Loucy (cell line): ENCODE measurements at regions not wholly inside any gene's neighbourhood (a gene's known extent, or its start where the extent isn't known, plus 50 kb on each side); places are given as distances from the start of the nearest gene placed in this dataset.

Source experiments
- H2AFZ ChIP-seq: fragments of 200-600 bp; sonication (generic); 2 replicates; pipeline ENCODE4 v1.6.0; 2016; ENCODE audit warnings: antibody characterized with exemption, mild to moderate bottlenecking, low read length, moderate library complexity
- H3F3A ChIP-seq: fragments of 200-600 bp; 2 replicates; pipeline ENCODE4 v1.6.0; 2016; ENCODE audit warnings: antibody characterized with exemption, low read depth, mild to moderate bottlenecking
- H3K27me3 ChIP-seq: fragments of 200-600 bp; sonication (generic); 2 replicates; pipeline ENCODE4 v1.6.1; 2014; ENCODE audit warnings: low read length, mild to moderate bottlenecking; ENCODE audit not compliant: insufficient read depth, poor library complexity, severe bottlenecking
- H3K36me3 ChIP-seq: fragments of 200-600 bp; sonication (generic); 2 replicates; pipeline ENCODE4 v1.6.1; 2016; ENCODE audit warnings: low read length; ENCODE audit not compliant: insufficient read depth
- H3K4me1 ChIP-seq: fragments of 200-600 bp; sonication (generic); 2 replicates; pipeline ENCODE4 v1.5.1; 2014; ENCODE audit warnings: low read length, mild to moderate bottlenecking; ENCODE audit not compliant: insufficient read depth, poor library complexity, severe bottlenecking
- H3K4me2 ChIP-seq: fragments of 200-600 bp; sonication (generic); 2 replicates; pipeline ENCODE4 v1.6.0; 2014; ENCODE audit warnings: antibody characterized with exemption, low read length, low read depth, mild to moderate bottlenecking; ENCODE audit not compliant: poor library complexity, severe bottlenecking
- H3K4me3 ChIP-seq: fragments of 200-600 bp; sonication (generic); 2 replicates; pipeline ENCODE4 v1.5.1; 2014; ENCODE audit warnings: low read length, mild to moderate bottlenecking, mixed read lengths; ENCODE audit not compliant: poor library complexity, severe bottlenecking
- H3K79me2 ChIP-seq: fragments of 200-600 bp; sonication (generic); 2 replicates; pipeline ENCODE4 v1.6.1; 2014; ENCODE audit warnings: low read length; ENCODE audit not compliant: insufficient read depth
- H3K9ac ChIP-seq: fragments of 200-600 bp; sonication (generic); 2 replicates; pipeline ENCODE4 v1.6.0; 2014; ENCODE audit warnings: mild to moderate bottlenecking, low read depth, low read length, moderate library complexity; ENCODE audit not compliant: poor library complexity, severe bottlenecking
- H3K9me2 ChIP-seq: fragments of 200-600 bp; sonication (generic); replicated peaks from 2 replicates; pipeline ENCODE4 v1.6.1; 2016; ENCODE audit warnings: low read depth, low read length, mixed read lengths
- H3K9me3 ChIP-seq: fragments of 200-600 bp; sonication (generic); 2 replicates; pipeline ENCODE4 v1.6.1; 2014; ENCODE audit warnings: mild to moderate bottlenecking, antibody characterized with exemption, low read length, low read depth; ENCODE audit not compliant: insufficient read depth
- H4K20me1 ChIP-seq: fragments of 200-600 bp; sonication (generic); 2 replicates; pipeline ENCODE4 v1.6.0; 2014; ENCODE audit warnings: antibody characterized with exemption, low read length, mild to moderate bottlenecking; ENCODE audit not compliant: insufficient read depth, poor library complexity, severe bottlenecking
- EZH2phosphoT487 ChIP-seq: fragments of 200-600 bp; IDR thresholded peaks from 2 replicates; pipeline ENCODE4 v1.6.1; 2018; ENCODE audit warnings: antibody characterized with exemption, mild to moderate bottlenecking, moderate library complexity, borderline replicate concordance
- TF ChIP-seq, protein P1 (sequence below): fragments of 200-600 bp; sonication (generic); conservative IDR thresholded peaks from 2 replicates; pipeline ENCODE4 v1.5.1; 2014; ENCODE audit warnings: mild to moderate bottlenecking, antibody characterized with exemption, low read length

DNA sequence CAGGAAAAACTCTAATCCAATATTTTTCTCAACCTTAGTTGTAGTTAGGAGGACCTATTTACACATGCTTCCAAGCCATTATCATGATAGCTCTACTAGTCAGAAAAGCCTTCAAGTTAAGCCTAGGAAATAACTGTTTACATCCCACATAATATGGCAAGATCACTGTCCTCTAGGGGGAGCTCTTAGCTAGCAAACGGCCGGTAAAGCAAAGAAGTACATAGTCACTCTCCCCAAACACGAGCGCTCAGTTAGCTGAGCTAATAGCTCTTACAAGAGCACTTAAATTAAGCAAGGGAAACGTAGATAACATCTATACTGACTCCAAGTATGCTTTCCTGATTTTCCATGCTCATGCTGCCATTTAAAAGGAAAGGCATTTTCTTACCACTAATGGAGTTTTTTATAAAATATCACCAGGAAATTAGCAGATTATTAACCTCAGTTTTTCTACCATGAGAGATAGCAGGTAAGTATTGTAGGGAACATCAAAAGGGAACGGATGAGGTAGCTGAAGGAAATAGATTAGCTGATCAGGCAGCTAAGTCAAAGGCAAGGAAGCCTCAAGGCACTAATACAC lies 100.6 kb upstream of the PABPC3 start:
- Histone ChIP-seq H3K4me3 (no peak overlapping the region), H3K9me2 (no peaks in the 10 kb centered on the region), H2AFZ (peak overlapping the region; percentile 76), H3K79me2 (no peaks in the 10 kb centered on the region), H4K20me1 (no peaks in the 10 kb centered on the region), H3K9ac (no peak overlapping the region), H3K9me3 (no peaks in the 10 kb centered on the region), H3K36me3 (no peaks in the 10 kb centered on the region), H3K27me3 (no peaks in the 10 kb centered on the region), H3F3A (no peaks in the 10 kb centered on the region), H3K4me1 (peaks cover 5% of the 10 kb centered on the region), H3K4me2 (peak overlapping the region; percentile 62)
- TF ChIP-seq, protein P1, sequence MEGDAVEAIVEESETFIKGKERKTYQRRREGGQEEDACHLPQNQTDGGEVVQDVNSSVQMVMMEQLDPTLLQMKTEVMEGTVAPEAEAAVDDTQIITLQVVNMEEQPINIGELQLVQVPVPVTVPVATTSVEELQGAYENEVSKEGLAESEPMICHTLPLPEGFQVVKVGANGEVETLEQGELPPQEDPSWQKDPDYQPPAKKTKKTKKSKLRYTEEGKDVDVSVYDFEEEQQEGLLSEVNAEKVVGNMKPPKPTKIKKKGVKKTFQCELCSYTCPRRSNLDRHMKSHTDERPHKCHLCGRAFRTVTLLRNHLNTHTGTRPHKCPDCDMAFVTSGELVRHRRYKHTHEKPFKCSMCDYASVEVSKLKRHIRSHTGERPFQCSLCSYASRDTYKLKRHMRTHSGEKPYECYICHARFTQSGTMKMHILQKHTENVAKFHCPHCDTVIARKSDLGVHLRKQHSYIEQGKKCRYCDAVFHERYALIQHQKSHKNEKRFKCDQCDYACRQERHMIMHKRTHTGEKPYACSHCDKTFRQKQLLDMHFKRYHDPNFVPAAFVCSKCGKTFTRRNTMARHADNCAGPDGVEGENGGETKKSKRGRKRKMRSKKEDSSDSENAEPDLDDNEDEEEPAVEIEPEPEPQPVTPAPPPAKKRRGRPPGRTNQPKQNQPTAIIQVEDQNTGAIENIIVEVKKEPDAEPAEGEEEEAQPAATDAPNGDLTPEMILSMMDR = peak; percentile 83
- no peak for TF ChIP-seq EZH2phosphoT487

DNA sequence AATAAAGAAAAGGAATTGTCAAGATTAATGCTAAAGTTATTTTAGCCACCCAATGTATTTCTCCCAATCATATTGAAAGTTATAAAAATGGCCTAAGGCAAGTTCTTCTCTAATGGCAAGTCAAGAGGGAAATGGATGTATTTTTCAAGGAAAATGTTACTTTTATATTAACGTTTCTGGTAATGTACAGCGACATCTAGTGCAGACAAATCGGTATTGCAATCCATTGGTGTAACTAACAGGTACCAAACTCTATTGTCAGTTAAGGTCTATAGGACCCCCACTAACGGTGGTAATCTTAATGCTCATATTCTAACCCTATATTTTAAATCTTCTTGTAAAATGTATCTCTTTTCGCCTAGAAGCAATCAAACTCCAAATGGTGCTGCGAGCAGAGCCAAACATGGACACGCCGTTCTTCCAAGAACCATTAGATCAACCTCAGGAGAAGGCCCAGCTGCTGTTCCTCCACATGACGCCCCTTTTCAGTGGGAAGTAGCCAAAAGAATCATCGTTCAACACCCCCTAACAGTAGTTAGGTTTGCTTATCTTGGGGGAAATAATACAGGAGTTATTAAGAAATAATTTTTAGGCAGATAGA lies 98.5 kb upstream of the PABPC3 start:
- Histone ChIP-seq H3K9ac (no peak overlapping the region), H2AFZ (no peak overlapping the region), H3K9me3 (no peaks in the 10 kb centered on the region), H3K4me2 (no peak overlapping the region), H3K79me2 (no peaks in the 10 kb centered on the region), H3K36me3 (no peaks in the 10 kb centered on the region), H3K4me3 (no peak overlapping the region), H3K9me2 (no peaks in the 10 kb centered on the region), H3K4me1 (peaks cover 5% of the 10 kb centered on the region), H4K20me1 (no peaks in the 10 kb centered on the region), H3F3A (no peaks in the 10 kb centered on the region), H3K27me3 (no peaks in the 10 kb centered on the region)
- no peak for TF ChIP-seq EZH2phosphoT487
- TF ChIP-seq, protein P1 = peak; percentile 77

DNA sequence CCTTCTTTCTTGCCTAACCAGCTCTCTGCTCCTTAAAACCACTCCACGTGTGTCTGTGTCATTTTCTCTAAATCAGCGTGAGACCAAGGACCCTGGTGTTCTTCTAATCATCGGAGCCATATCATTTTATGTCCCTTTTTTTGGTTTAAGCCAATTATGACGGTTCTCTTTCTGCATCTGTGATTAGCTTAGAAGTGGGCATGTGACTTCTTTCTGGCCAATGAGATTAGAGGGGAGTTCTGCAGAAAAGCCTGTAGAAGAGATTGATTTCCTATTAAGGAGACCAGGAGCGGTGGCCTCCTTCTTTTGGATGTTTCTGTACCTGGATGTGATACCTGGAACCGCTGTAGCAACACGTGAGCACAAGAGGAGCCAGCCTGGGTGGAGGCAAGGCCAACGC lies 97.5 kb upstream of the PABPC3 start:
- no peaks in the 10 kb centered on the region for H3K79me2 ChIP-seq
- H3K9me2 ChIP-seq = no peaks in the 10 kb centered on the region
- H3K4me2 ChIP-seq = no peak overlapping the region
- no peak overlapping the region for H2AFZ ChIP-seq
- no peaks in the 10 kb centered on the region for H3F3A ChIP-seq
- no peak overlapping the region for H3K9ac ChIP-seq
- no peak for TF ChIP-seq EZH2phosphoT487
- TF ChIP-seq, protein P1 = no peak
- H3K4me1 ChIP-seq = peaks cover 5% of the 10 kb centered on the region
- no peak overlapping the region for H3K4me3 ChIP-seq
- no peaks in the 10 kb centered on the region for H4K20me1 ChIP-seq
- H3K27me3 ChIP-seq = no peaks in the 10 kb centered on the region
- H3K9me3 ChIP-seq = no peaks in the 10 kb centered on the region
- H3K36me3 ChIP-seq = no peaks in the 10 kb centered on the region
